HepG2 (cell line): ENCODE measurements at regions not wholly inside any gene's neighbourhood (a gene's known extent, or its start where the extent isn't known, plus 50 kb on each side); places are given as distances from the start of the nearest gene placed in this dataset.

ENCODE experiments used
- DMTF1 ChIP-seq: sonication (generic); formaldehyde crosslinking; IDR thresholded peaks from 2 replicates; pipeline ENCODE4 v1.4.0; 2020; ENCODE audit warnings: mild to moderate bottlenecking, missing genetic modification reagents
- MYC ChIP-seq: sonication (generic); formaldehyde crosslinking; IDR thresholded peaks from 2 replicates; pipeline ENCODE4 v1.9.0; 2021; ENCODE audit warnings: missing genetic modification reagents, borderline replicate concordance
- MZF1 ChIP-seq: sonication (generic); formaldehyde crosslinking; IDR thresholded peaks from 2 replicates; pipeline ENCODE4 v1.8.1; 2023; ENCODE audit warnings: mild to moderate bottlenecking, missing genetic modification reagents, borderline replicate concordance
- SALL1 ChIP-seq: sonication (generic); formaldehyde crosslinking; IDR thresholded peaks from 2 replicates; pipeline ENCODE4 v1.8.0; 2022; ENCODE audit warnings: mild to moderate bottlenecking, missing genetic modification reagents
- SNAI1 ChIP-seq: sonication (generic); formaldehyde crosslinking; IDR thresholded peaks from 2 replicates; pipeline ENCODE4 v1.5.0; 2020; ENCODE audit warnings: mild to moderate bottlenecking, missing genetic modification reagents, borderline replicate concordance
- SOX5 ChIP-seq: IDR thresholded peaks from 2 replicates; pipeline ENCODE4 v1.6.1; 2016; ENCODE audit warnings: borderline replicate concordance
- SRSF1 ChIP-seq: fragments of 200-400 bp; formaldehyde crosslinking; optimal IDR thresholded peaks from 2 replicates; pipeline ENCODE3; 2017; ENCODE audit warnings: mild to moderate bottlenecking, low read depth, low read length, moderate library complexity
- SRSF9 ChIP-seq: fragments of 200-400 bp; formaldehyde crosslinking; IDR thresholded peaks from 2 replicates; pipeline ENCODE4 v1.6.1; 2018; ENCODE audit warnings: borderline replicate concordance, mild to moderate bottlenecking, low read depth, low read length; ENCODE audit not compliant: insufficient read depth, poor library complexity, severe bottlenecking
- TRAFD1 ChIP-seq: sonication (generic); formaldehyde crosslinking; IDR thresholded peaks from 2 replicates; pipeline ENCODE4 v1.5.1; 2020; ENCODE audit warnings: missing genetic modification reagents, mild to moderate bottlenecking, borderline replicate concordance
- TRIM24 ChIP-seq: sonication (generic); formaldehyde crosslinking; IDR thresholded peaks from 2 replicates; pipeline ENCODE4 v1.8.0; 2022; ENCODE audit warnings: mild to moderate bottlenecking, missing genetic modification reagents
- YEATS4 ChIP-seq: sonication (generic); formaldehyde crosslinking; IDR thresholded peaks from 2 replicates; pipeline ENCODE4 v1.4.0; 2020; ENCODE audit warnings: missing genetic modification reagents, borderline replicate concordance
- ZNF124 ChIP-seq: sonication (generic); formaldehyde crosslinking; IDR thresholded peaks from 2 replicates; pipeline ENCODE4 v1.4.0; 2020; ENCODE audit warnings: missing genetic modification reagents
- ZNF275 ChIP-seq: sonication (generic); formaldehyde crosslinking; IDR thresholded peaks from 2 replicates; pipeline ENCODE4 v1.8.0; 2022; ENCODE audit warnings: missing genetic modification reagents, mild to moderate bottlenecking, inconsistent platforms, borderline replicate concordance
- ZNF280D ChIP-seq: sonication (generic); formaldehyde crosslinking; IDR thresholded peaks from 2 replicates; pipeline ENCODE4 v1.5.1; 2020; ENCODE audit warnings: mild to moderate bottlenecking, missing genetic modification reagents
- ZNF704 ChIP-seq: sonication (generic); formaldehyde crosslinking; IDR thresholded peaks from 2 replicates; pipeline ENCODE4 v1.8.1; 2023; ENCODE audit warnings: mild to moderate bottlenecking, inconsistent platforms, moderate library complexity, missing genetic modification reagents, borderline replicate concordance
- ZNF776 ChIP-seq: sonication (generic); formaldehyde crosslinking; IDR thresholded peaks from 2 replicates; pipeline ENCODE4 v1.4.0; 2020; ENCODE audit warnings: mild to moderate bottlenecking, missing genetic modification reagents
- ZNF790 ChIP-seq: sonication (generic); formaldehyde crosslinking; IDR thresholded peaks from 2 replicates; pipeline ENCODE4 v1.8.0; 2022; ENCODE audit warnings: missing genetic modification reagents, mild to moderate bottlenecking, borderline replicate concordance
- ZSCAN29 ChIP-seq: sonication (generic); formaldehyde crosslinking; conservative IDR thresholded peaks from 2 replicates; pipeline ENCODE4 v1.4.0; 2020; ENCODE audit warnings: mild to moderate bottlenecking, missing genetic modification reagents

GRCh38 chr2:111659361-111660333, 224.3 kb downstream of the ANAPC1 start (continued):
- no peak for TF ChIP-seq ZNF275 (CRISPR knock-in tag)
- peak; percentile 46; the same call in 1 of the 2 replicates for TF ChIP-seq SOX5 (CRISPR knock-in tag)
- TF ChIP-seq ZNF280D (CRISPR knock-in tag): no peak
- no peak for TF ChIP-seq ZNF776 (CRISPR knock-in tag)
- TF ChIP-seq DMTF1: no peak
- TF ChIP-seq ZNF704: no peak
- no peak for TF ChIP-seq TRIM24
- TF ChIP-seq MYC (CRISPR knock-in tag): no peak
- TF ChIP-seq MZF1 (CRISPR knock-in tag): no peak
- no peak for TF ChIP-seq TRAFD1 (CRISPR knock-in tag)
- TF ChIP-seq ZSCAN29: no peak
- TF ChIP-seq ZNF124 (CRISPR knock-in tag): no peak
- no peak for TF ChIP-seq SNAI1 (CRISPR knock-in tag)
- no peak for TF ChIP-seq YEATS4 (CRISPR knock-in tag)
- peak; percentile 45; the same call in 1 of the 2 replicates for TF ChIP-seq SALL1 (CRISPR knock-in tag)
- no peak for TF ChIP-seq SRSF1
- TF ChIP-seq ZNF790 (CRISPR knock-in tag): no peak
- no peak for TF ChIP-seq SRSF9
